Stimulated activated CD8-positive, alpha-beta memory T cell treated with anti-CD3 and anti-CD28 coated beads, Interleukin-7, amount 100 ng/mL, for 4 hours (primary cell): ENCODE measurements at regions not wholly inside any gene's neighbourhood (a gene's known extent, or its start where the extent isn't known, plus 50 kb on each side); places are given as distances from the start of the nearest gene placed in this dataset.
A peak's percentile ranks its signal among the peaks of the same experiment; 100 is the strongest.

ENCODE experiments used
- DNase-seq, 2 donors: peaks; one replicate each; pipeline ENCODE4 v3.0.0-alpha.2; 2020; ENCODE audit warnings: low read depth in 2 of 2

DNA sequence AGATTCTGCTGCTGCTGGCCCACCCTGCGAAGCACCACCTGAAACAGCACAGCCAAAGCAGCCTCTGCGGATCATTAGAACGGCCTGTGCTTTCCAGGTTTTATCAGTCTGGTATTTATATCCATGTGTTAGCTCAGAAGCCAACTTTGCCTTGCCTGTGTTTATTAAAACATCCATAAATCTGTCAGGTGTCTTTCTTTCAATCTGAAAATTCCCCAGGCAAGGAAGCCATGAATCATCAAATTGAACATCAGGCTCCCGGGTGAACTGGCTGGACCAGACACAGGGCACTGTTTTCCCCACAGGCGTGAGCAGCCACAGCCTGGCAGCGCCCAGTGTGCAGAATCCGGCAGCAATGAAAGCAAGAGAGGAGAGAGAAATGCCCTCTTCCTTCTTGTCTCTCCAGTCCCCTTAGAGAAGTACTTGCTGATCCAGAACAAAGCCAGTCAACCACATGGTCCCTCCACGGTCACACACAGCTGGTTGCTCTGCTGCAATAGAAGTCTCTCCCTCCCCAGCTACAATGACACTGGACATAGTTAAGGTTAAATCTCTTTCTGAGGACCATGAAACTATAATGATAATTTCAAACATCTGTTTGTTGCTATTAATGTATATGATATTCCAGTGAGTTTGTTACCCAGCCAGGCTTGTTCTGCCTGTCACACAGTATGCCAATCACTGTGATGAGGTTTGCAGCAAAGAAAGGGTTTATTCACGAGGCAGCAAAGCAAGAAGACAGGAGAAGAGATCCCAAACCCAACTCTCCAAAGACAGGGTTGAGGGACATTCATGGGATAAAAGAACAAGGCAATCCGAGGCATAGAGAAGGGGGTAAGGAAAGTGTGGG is 212.1 kb upstream of the FMN2 start:
- no peak for DNase-seq

DNA sequence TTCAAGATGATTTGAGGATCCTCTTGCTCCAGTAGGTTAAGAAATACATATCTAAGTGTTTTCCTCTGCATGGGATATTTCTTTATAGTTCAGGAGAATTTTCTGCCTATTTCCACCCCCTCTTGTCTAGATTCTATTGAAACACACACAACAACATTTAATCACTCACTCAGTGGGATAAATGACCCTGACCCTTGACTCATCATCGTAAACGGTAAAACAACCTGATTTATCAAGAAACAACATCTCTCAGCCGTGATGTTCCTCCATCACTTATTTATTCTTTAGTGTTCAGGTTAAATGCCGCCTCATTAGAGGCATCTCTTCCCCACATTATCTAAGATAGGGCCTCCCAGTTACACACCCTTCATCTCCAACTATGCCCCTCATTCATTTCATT is 208.7 kb upstream of the FMN2 start:
- no peak for DNase-seq

- DNase-seq: no peak
Measured at GRCh38 chr1:239884796-239885195, 206.9 kb upstream of the FMN2 start.

- no peak for DNase-seq
Measured at GRCh38 chr1:239886266-239886665, 205.4 kb upstream of the FMN2 start.

GRCh38 chr1:239888639-239889038 is 203.0 kb upstream of the FMN2 start:
- no peak for DNase-seq

GRCh38 chr1:239891621-239892358 is 199.9 kb upstream of the FMN2 start:
- no peak for DNase-seq

DNA sequence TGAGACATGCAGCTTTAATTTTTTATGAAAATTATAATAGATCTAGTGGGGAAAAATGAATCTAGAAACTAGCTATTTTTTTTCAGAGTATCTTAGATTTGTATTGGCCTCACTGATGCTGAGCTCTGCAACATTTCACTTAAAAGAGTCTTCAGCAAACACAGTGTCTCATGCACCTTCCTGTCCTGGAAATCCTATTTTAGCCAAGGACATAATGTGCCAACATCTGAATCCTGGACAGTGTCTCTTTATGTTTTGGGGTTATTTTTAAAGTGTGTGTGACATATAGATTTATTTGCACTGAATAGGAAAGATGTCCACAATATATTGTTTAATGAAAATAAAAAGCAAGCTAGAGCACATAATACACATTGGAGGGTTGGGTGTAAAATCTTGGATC is 199.1 kb upstream of the FMN2 start:
- no peak for DNase-seq

- no peak for DNase-seq
Measured at GRCh38 chr1:239893127-239893731, 198.5 kb upstream of the FMN2 start.

DNA sequence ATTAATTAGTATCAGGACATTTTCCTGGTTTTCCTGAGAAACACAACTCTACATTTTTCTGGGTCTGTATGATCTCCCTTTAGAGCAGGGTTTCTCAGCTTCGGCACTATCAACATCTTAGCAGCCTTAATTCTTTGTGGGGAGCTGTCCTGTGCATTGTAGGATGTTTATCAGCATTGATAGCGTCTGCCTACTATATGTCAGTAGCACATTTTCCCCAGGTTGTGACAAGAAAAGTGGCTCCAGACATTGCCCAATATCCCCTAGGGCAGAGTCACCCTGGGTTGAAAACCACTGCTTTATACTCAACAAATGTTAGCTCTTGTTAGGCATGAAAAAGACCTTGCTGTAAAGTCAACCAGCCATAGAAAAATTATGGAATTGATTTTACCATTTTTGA is 195.1 kb upstream of the FMN2 start:
- no peak for DNase-seq

- no peak for DNase-seq
Measured at GRCh38 chr1:239896980-239897379, 194.7 kb upstream of the FMN2 start.

DNA sequence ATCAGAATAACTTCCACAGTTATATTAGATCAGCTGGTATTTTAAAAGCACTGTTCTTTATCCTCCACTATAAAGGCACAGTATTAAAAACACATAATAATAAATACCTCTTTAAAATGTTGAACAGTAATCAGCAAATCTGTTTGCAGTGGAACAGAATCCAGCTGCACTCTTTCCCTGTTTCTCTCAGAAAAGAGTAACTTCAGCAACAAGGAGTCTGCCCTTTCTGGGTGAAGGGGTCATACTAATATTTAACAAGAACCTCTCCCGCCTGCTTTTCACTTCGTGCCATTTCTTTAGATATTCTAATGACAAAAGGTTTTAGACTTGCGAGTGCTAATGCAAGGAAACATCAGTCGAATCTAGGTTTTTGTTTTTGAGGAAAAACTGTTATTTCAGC is 194.2 kb upstream of the FMN2 start:
- DNase-seq: no peak

GRCh38 chr1:239898062-239898730 is 193.5 kb upstream of the FMN2 start:
- peak; percentile 54 to 57 for DNase-seq

DNA sequence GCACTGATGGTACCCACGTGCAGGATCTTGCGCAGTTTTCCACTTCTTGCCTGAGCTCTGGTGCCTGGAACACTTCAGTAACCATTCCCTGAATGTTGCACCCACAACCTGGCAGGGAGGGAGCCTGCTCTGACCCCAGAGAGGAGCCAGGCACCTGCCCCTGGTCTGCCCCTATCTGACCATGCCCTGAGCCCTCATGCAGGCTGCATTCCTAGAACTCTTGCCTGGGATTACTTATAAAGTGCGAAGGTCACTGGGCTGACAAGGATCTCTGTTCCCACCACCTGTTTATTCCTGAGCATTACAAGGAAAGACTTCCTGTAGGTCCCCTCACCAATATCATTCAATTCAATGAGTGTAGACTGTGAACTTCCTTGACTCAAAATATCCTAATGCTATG is 191.9 kb upstream of the FMN2 start:
- DNase-seq: no peak

DNA sequence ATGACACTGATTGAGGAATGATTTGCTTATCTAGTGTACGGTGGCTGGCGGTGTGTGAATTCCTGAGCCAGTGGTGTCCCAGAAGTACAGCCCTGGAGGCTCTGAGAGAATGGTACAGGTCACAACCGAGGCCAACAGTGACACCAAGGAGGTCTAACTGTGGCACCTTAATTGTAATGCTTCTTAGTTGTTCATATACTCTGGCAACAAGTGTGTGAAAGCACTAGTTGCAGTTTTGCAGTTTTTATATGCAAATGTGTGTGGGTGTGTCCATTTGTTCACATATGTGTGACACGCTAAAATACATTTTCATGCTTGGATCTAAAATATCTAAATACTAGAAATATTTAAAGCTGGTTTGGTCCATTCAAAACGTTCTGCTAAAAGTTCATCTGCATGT is 185.3 kb upstream of the FMN2 start:
- no peak for DNase-seq

DNA sequence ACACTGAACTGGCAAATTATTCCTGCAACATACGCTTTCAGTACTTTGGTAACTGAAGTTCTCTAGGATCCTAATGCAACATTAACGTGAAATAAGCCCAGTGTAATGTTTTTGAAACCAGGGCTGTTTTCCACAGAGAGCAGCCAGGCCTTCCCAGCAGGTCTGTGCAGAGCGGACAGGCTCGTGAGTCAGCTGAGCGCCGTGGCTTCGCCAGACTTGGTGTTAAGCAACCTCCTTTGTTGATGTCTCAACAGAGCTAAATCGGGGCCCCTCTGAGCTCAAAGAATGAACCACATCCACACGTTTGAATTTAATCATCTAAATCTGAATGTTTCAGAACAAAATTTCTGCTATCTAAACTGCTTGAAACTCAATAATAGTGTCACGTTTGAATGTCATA is 181.8 kb upstream of the FMN2 start:
- no peak for DNase-seq

GRCh38 chr1:239912471-239912870 is 179.2 kb upstream of the FMN2 start:
- no peak for DNase-seq

DNA sequence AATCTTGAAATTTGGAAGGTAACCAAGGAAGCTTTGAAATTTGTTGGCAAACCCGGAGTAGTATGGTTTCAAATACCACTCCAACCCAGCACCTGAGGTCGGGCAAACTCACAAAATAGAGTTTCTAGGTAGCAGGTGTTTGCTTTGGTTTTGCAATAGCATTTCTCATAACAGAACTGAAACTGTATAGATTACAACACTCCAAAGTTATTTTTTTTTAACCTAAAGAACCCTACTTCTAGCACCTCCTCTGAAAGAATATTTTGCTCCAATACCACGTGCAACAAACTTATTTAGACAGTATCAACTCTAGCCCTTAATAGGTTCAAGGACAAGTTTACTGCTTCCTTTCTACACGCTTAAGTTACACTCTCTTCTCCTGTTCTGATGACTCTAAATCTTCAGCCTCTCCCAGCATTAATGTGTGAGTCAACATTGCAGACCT is 178.5 kb upstream of the FMN2 start:
- DNase-seq: no peak

DNA sequence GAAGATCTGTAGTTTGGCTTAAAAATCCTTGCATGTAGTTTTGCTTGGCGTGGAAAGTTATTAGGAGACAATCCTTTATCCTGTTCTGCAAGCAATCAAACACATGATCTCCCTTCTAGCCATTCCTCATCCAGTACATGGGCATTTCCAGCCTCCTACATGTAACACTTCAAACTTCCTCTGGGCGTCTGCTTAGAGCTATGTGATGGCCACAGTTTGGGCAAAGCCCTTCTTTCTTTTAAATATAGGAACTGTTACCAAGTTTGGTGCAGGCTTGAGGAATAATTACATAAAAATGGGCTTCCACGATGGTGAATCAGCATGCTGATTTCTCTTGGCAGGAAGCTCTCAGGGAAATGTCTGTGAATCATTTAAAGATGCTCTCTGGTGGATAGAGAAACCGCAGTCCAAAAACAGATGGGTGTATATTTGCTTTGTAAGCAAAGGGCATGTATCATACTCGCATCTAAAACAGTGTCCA is 176.9 kb upstream of the FMN2 start:
- no peak for DNase-seq

DNA sequence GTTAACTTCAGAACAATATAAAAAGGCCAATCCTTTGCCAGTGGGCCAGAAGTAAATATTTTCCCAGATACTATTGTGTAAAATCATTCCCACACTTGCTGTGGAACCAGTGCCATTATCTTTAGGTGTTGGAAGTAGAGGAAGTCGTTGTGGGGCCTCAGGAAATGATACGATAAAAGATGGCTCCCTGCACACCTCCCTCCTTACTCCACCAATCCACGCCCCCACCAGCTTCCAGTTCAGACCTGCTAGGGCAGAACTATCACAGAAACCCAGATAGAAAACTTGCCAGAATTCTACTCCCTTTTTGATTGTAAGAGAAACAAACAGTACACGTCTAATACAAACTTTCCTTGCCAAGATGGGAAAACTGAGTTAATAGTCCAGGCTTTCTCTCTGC is 173.0 kb upstream of the FMN2 start:
- no peak for DNase-seq

- DNase-seq: no peak
Measured at GRCh38 chr1:239920214-239920613, 171.5 kb upstream of the FMN2 start.

DNA sequence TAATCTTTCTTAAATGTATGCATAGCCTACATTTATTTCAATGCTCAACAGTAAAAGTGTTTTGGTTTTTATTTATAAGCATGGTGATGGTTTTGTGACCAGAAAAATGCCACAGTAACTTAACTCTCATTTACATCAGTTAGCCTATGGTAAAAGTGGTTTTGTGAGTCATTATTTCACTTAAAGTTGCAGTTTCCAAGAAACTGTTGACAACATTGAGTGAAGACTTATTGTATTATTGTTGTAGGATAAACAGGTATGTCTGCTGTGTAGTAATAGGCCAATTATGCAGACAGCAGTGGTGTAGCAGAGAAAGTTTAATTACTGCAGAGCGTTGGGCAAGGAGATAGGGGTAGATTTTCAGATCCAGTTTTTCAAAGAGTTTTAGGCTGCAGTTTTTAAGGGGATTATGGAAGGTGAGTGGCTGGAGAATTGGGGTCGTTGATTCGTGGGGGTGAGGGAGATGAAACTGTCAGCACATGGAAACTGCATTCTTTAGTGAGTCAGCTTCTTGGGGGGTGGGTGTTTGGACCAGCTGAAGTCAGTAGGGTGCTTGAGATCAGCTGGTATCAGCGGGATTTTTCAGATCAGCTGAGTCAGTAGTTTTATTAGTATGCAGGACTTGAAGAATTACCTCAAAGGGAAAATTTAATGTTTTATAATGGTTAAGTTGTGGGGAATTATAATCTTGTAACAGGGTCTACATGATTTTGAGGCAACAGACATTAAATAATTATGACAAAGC is 168.7 kb upstream of the FMN2 start:
- no peak for DNase-seq
